NCI-H524 treated with DMSO at 0.1 percent for 48 hours (cell line): ENCODE measurements at regions not wholly inside any gene's neighbourhood (a gene's known extent, or its start where the extent isn't known, plus 50 kb on each side); places are given as distances from the start of the nearest gene placed in this dataset.
"Not testable (repeated sequence)": the region's sequence is repeated elsewhere in the genome, so short reads cannot be mapped to it uniquely, and the experiment has no call there.

Experiments used
- DNase-seq: peaks from one replicate; lab custom pipeline; 2025; lab: John Stamatoyannopoulos, UW

DNA sequence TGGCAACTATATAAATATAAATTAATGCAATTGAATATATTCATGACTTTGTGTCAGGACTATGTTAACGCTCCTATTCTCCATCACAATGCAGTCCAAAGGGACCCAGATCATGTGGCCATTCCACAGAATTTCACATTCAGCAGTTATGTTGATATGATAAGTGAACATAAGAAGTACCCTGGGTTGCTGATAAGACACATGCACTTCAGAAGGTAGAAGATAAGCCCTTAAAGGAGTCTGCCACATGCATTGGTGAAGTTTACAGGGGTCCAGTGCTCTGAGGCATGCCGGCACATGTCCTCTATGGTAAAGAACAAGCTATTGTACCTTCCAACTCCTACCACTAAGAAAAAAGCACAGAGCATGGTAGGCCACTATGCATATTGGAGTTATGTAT, 76.4 kb downstream of the PHAX start:
- DNase-seq, result no peak

DNA sequence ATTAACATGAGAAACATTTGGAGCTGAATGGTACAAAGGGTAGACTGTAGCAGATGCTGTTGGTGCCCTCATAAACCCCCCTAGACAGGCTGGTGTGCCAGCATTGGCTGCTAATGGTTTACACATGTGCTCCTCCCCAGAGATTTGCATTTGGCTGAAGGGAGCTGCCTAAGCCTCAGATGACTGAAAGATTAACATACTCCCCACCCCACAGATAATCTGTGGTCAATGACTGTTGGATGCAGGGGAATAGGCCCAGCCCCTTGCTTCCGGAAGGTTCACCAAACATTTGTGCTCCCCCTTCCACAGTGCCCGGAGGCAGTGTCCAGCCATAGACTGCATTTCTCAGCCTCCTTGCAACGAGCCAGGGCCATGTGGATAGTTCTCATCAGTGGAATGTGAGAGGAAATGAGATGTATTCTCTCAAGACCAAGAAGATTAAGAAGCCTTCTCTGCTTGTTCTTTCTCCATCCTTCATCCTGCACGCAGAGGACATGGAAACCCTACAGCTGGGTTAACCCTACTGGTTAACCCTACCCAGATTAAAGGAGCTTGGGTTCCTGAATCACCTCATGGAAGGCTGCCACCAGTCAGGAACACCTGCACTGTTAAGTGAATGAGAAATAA, 79.6 kb downstream of the PHAX start:
- DNase-seq, result peak; percentile 95

DNA sequence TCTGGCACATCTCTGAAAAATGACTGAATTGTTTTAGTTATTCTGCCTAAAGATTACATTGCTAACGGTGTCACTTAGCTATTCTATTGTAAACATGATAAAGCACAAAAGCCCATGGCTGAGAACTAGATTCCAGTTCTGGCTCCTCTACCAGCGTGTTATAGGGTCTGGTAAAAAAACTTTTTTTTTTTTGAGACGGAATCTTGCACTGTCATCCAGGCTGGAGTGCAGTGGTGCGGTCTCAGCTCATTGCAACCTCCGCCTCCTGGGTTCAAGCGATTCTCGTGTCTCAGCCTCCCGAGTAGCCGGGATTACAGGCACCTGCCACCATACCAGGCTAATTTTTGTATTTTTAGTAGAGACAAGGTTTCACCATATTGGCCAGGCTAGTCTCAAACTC, 80.6 kb downstream of the PHAX start:
- not testable (repeated sequence) for DNase-seq

DNA sequence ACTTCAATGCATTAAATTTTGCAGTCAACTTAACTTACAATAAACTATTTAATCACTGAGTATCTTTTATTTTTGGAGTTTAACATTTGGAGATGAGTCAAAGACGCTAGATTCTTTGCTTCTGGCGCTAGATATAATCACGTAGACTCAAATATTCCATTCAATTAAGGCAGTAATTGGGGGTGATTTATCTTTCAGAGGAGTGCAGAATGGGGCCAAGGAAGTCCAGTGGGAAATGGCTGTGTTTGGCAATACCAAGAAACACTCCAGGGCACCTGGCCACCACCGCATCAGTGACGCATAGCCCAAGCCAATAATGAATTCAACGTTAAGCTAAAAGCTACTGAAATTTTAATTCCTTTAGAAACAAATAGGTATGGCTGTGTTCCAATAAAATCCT, 81.2 kb downstream of the PHAX start:
- no peak for DNase-seq

DNA sequence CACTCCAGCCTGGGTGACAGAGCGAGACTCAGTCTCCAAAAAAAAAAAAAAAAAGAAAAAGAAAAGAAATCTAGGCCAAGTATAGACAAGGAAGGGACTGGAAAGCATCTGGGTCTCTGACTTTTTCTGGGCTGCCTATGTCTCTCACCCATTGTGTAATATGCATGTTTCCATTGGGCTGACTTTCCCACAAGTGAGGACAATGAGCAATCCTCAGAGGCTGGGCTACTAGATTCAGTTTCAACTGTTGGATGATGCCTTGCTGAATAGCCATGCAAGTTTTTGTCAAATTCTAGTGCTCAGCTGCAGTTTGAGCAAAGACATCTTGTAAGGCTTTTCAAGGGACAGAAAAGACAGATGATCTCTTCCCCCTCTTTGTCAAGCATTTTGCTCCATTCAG, 82.1 kb downstream of the PHAX start:
- DNase-seq, result no peak

DNA sequence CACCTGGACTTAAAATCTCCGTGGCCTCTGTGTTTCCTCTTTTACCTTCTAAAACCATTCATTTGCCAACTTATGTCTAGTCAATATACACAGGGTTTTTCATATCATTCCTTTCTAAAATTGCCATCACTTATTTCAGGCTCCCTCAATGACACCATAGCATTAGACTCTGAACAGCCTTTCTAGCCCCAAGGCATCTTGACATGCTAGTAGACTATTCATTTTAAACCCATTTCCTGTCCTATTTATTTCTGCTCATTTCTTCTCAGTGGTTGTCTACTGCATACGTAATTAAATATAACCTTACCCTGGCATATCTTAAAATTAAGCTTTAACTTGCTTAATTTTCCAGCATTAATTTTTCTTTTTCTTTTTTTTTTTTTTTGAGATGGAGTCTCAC, 83.2 kb downstream of the PHAX start:
- DNase-seq, result no peak

DNA sequence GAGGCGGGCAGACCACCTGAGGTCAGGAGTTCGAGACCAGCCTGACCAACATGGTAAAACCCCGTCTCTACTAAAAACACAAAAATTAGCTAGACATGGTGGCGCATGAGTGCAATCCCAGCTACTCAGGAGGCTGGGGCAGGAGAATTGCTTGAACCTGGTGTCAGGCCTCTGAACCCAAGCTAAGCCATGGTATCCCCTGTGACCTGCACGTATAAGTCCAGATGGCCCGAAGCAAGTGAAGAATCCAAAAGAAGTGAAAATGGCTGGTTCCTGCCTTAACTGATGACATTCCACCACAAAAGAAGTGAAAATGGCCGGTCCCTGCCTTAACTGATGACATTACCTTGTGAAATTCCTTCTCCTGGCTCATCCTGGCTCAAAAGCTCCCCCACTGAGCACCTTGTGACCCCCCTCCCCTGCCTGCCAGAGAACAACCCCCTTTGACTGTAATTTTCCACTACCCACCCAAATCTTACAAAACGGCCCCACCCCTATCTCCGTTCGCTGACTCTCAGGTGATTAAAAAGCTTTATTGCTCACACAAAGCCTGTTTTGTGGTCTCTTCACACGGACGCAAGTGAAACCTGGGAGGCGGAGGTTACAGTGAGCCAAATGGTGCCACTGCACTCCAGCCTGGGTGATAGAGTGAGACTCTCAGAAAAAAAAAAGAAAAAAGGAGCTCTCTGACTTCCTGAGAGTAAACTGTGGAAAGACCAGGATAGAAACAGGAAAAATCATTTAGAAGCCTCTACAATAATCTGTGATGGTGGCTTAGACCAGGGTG, 84.1 kb downstream of the PHAX start:
- not testable (repeated sequence) for DNase-seq

DNA sequence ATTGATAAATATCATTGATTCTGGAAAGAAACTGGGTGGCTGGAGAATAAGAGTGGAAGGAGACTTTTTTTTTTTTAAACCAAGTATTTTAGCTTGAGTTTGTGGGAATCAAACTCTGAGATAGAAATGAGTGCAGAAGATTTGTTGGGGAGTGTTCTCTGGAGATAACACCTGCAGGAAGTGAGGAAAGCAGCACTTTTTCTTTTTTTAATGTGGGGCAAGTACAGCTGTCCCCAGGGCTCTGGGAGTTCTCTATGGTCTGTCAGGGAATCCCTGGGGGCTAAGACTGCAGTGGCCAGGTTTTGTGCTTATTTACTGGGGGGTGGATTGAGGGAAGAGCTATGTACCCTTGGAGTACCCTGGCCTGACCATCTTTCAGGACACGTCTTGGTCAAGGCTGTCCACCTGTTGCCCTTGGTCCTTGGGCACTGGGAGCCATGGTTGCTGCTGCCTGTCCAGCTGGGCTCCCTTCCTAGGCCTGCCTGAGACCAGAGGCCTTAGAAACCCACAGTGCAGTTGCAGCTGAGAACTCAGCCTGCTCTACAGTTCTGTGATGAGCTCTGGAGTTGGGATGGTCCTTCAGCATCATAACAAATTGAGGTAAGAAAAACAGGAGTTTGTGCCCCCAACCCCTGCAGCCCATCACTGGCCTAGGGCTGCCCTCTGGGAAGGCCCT, 85.8 kb downstream of the PHAX start:
- no peak for DNase-seq

DNA sequence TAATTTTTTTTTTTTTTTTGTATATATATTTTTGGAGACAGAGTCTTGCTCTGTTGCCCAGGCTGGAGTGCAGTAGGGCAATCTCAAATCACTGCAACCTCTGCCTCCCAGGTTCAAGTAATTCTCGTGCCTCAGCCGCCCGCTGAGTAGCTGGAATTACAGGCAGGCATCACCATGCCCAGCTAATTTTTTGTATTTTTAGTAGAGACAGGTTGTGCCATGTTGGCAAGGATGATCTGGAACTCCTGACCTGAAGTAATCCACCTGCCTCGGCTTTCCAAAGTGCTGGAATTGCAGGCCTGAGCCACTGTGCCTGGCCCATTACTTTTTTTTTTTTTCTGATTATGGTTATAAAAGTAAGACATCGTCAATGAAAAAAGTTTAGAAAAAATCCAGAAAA, 84.0 kb upstream of the LMNB1 start:
- DNase-seq, result no peak

DNA sequence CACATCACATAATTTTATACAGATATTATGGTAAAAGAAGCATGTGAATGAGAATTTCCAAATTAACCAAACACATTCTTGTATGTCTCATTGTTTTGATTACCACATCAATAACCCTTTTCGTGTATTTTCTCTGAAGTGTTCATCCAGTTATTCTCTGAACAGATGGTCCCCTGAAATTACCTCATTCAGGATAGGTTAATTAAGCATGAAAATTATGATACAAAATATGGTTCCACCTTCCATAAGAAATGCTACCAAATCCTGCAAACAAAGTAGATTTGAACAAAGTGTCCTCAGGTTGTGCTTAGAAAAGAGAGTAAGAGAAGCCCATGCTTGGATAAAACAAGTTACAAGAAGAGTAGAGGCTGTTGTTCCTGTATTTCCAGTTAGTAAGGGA, 83.1 kb upstream of the LMNB1 start:
- DNase-seq, result peak; percentile 21

DNA sequence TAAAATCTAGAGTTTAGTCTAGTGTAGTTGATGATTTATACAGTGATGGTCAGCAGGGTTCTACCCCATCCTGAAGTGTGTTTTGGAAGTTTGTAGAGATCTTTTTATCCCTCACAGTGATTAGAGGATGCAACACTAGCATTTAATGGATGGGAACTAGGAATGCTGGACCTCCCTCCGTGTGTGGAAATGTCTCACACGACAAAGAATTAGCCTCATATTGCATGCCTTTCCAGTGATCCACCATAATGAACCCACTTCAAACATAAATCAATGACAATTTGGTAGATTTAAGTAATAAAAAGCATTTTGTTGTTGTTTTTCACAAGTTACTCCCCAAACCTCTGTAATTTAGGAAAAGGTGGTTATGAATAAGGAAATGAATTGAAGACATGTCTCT, 82.5 kb upstream of the LMNB1 start:
- DNase-seq, result no peak

DNA sequence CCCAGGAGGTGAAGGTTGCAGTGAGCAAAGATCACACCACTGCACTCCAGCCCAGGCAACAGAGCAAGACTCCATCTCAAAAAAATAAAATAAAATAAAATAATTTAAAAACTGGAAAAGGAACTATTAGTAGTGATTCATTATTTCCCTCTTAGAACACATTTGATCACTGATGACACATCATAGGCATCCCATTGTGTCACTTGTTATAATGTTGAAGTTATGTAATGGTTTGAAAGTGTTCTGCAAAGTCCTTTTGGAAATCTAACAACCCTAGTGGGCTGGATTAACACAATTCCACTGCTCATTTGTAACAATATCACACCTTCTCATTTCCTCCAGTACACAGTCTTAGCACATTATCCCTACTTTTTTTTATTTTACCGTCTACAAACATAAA, 81.8 kb upstream of the LMNB1 start:
- no peak for DNase-seq

DNA sequence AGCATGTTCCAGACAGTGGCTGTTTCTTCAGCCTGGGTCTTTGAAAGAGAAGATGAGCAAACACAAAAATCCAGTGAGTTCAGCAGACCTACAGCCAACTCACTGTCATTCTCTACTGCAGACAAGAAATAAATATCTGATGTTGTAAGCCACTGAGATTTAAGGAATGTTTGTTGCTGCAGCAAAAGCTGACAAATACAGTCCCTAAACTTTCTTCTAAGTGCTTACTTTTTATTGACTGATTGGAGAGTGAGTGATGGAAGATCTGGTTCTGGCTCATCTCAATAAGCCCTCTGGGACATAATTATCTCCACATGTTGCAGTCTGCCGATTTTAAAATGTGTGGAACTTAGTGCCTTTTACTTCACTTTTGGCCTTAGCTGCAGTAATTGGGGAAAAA, 69.9 kb upstream of the LMNB1 start:
- DNase-seq, result no peak

DNA sequence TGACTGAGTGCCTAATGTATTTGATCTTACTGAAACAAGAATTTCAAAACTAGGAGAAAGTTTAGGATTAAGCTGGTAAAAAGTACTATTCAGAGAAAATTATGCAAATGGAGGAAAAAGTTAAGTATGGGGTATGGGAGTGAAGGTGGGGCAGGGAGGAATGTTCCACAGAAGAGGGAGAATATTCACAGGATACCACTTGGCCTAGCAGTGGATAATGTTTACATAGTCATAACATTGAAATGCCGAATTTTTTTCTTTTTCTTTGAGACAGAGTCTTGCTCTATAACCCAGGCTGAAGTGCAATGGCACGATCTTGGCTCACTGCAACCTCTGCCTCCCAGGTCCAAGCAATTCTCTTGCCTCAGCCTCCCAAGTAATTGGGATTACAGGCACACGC, 61.2 kb upstream of the LMNB1 start:
- DNase-seq, result no peak

DNA sequence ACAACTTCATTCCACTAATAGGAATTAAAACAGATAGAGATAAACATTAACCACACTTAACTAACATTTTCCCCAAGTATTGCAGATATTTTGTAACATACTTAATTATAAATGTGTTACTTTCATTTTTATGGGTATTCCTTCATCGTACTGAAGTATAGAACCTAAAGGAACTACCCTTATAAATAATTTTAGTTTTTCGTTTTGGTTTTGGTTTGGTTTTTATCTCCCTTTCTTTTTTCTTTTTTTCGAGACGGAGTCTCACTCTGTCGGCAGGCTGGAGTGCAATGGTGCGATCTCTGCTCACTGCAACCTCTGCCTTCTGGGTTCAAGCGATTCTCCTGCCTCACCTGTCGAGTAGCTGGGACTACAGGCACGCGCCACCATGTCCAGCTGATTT, 60.1 kb upstream of the LMNB1 start:
- no peak for DNase-seq

DNA sequence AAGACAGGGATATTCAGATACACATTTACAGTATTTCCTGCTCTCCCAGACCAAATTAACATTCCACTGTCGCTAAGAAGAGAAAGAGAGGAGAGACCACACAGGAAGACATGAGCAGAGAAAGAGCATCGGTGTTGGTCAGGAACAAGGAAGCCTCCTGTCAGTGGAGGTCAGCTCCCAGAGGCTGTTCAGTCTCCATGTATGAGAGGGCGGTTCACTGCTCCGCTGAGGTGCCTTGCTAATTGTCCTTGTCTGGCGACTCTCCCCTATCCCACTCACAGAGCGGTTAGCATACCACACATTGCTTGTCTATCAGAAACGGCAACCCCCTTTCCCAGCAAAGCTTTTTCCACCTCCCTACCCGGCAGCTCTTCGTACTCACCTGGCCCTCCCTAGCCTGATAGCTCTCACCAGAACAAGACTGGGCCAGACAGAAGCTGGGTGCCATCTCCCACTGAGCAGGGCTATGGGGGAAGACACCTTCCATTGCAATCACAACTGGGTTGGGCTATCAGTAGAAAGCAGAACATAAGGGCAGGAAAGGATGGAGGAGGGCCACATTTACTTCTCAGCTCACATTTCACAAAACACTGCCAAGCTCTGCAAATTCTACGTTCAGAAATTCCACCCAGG, 58.6 kb upstream of the LMNB1 start:
- no peak for DNase-seq

DNA sequence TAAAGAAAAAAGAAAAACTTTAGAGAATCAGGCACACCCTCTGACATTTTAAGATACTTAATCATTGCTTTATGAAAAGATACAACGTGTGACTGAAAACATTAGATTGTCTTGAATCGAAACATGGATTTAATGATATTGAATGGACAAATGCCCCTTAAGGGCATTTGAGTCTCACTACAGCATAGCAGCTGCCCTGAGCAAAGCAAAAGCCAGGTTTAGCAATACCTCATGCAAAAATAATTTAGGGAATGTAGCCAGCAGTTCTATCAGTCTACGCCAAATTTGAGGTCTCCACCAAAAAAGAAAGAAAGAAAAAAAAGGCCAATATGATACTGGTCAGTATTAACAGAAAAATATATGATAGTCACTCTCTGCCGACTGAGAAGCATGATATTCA, 56.6 kb upstream of the LMNB1 start:
- DNase-seq, result no peak

DNA sequence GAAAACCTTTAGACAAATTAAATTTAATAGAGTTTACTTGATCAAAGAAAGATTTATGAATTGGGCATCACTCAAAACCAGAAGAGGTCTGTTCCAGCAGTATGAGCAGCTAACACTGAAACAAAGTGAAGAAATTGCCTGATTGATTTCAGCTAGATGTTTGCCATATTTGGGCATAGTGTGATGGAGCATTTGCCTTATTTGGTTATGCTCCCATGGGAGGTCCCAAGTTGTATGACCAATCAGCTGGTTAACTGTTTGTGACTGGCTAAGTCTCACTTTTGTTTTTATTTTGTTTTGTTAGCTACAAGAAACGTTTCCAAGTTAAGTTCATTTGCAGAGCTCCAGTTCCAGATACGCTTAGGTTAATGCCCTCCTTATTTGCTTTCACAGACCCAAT, 53.3 kb upstream of the LMNB1 start:
- no peak for DNase-seq
